PC-3 (cell line): ENCODE measurements at regions not wholly inside any gene's neighbourhood (a gene's known extent, or its start where the extent isn't known, plus 50 kb on each side); places are given as distances from the start of the nearest gene placed in this dataset.

Experiments
- ATAC-seq: fragments of 200-7000 bp; cut with Tn5 transposase; 2 replicates; pipeline ENCODE4 v1.9.1; 2020; ENCODE audit warnings: mild to moderate bottlenecking, moderate library complexity
- BruUV-seq: library from RNA; stranded (reverse); fragments of 400-500 nt; replicated peaks from 2 replicates; lab custom pipeline; 2021; lab: Mats Ljungman, UMichigan
- CTCF ChIA-PET: fragments of 300-600 bp; sonication (Branson Sonifier 250); formaldehyde crosslinking; loops from one replicate; lab custom pipeline; 2022; ENCODE audit warnings: antibody characterized with exemption; lab: Charles Lee
- POLR2A ChIA-PET: fragments of 300-600 bp; sonication (Branson Sonifier 250); formaldehyde crosslinking; loops from one replicate; lab custom pipeline; 2022; ENCODE audit warnings: antibody characterized with exemption; ENCODE audit not compliant: unreplicated experiment; lab: Charles Lee
- DNase-seq: peaks from one replicate; pipeline ENCODE4 v3.0.0-alpha.2; 2015
- H2AFZ ChIP-seq: fragments of 300-600 bp; sonication (generic); 2 replicates; pipeline ENCODE4 v1.6.0; 2016; ENCODE audit warnings: antibody characterized with exemption, low read length
- H3F3A ChIP-seq: fragments of 300-600 bp; sonication (generic); one replicate; pipeline ENCODE4 v1.6.0; 2017; ENCODE audit warnings: antibody characterized with exemption, low read length, control low read depth, mild to moderate bottlenecking; ENCODE audit not compliant: unreplicated experiment
- H3K27ac ChIP-seq: fragments of 300-600 bp; sonication (generic); 2 replicates; pipeline ENCODE4 v1.5.1; 2016; ENCODE audit warnings: mild to moderate bottlenecking, low read length
- H3K27me3 ChIP-seq: fragments of 300-600 bp; sonication (generic); 2 replicates; pipeline ENCODE4 v1.6.1; 2016; ENCODE audit warnings: low read length, mixed read lengths
- H3K36me3 ChIP-seq: fragments of 300-600 bp; sonication (generic); 2 replicates; pipeline ENCODE4 v1.6.1; 2016; ENCODE audit warnings: low read depth, mixed run types, low read length, mixed read lengths
- H3K4me1 ChIP-seq: fragments of 300-600 bp; sonication (generic); 2 replicates; pipeline ENCODE4 v1.5.1; 2016; ENCODE audit warnings: low read length; ENCODE audit not compliant: insufficient read depth
- H3K4me2 ChIP-seq: fragments of 300-600 bp; sonication (generic); 2 replicates; pipeline ENCODE4 v1.6.0; 2016; ENCODE audit warnings: low read length
- H3K4me3 ChIP-seq: fragments of 300-600 bp; sonication (generic); 2 replicates; pipeline ENCODE4 v1.5.1; 2016; ENCODE audit warnings: mild to moderate bottlenecking, low read length, mixed read lengths
- H3K79me2 ChIP-seq: fragments of 300-600 bp; sonication (generic); 2 replicates; pipeline ENCODE4 v1.6.1; 2017; ENCODE audit warnings: low read length, mixed read lengths
- H3K9ac ChIP-seq: fragments of 300-600 bp; sonication (generic); 2 replicates; pipeline ENCODE4 v1.6.0; 2016; ENCODE audit warnings: mild to moderate bottlenecking, low read length
- H3K9me2 ChIP-seq: fragments of 300-600 bp; sonication (generic); replicated peaks from 2 replicates; pipeline ENCODE4 v1.6.1; 2016; ENCODE audit warnings: mixed run types, low read length, mixed read lengths
- H3K9me3 ChIP-seq: fragments of 300-600 bp; sonication (generic); 2 replicates; pipeline ENCODE4 v1.6.1; 2016; ENCODE audit warnings: low read length, mixed read lengths
- H4K20me1 ChIP-seq: fragments of 300-600 bp; sonication (generic); 2 replicates; pipeline ENCODE4 v1.6.1; 2016; ENCODE audit warnings: low read length, mixed read lengths
- EZH2 ChIP-seq: fragments of 300-600 bp; sonication (generic); IDR thresholded peaks from one replicate; pipeline ENCODE4 v1.6.1; 2017; ENCODE audit warnings: antibody characterized with exemption, mild to moderate bottlenecking, low read length; ENCODE audit not compliant: unreplicated experiment
- EZH2phosphoT487 ChIP-seq: fragments of 300-600 bp; sonication (generic); IDR thresholded peaks from 2 replicates; pipeline ENCODE4 v1.6.1; 2018; ENCODE audit warnings: mild to moderate bottlenecking, antibody characterized with exemption, low read length, borderline replicate concordance
- intact Hi-C: fragments of 100-400 bp; cut with micrococcal nuclease; formaldehyde crosslinking; loops from 2 replicates; pipeline ENCODE4 v1.9.0; 2023
- TF ChIP-seq, protein P1 (sequence below): fragments of 300-600 bp; sonication (generic); conservative IDR thresholded peaks from 2 replicates; pipeline ENCODE4 v1.5.1; 2017; ENCODE audit warnings: antibody characterized with exemption, low read depth, mild to moderate bottlenecking, low read length

GRCh38 chr4:156662921-156663320, 308.7 kb downstream of the PDGFC start:
- no peaks in the 10 kb centered on the region for H3K4me1 ChIP-seq
- H3K9me2 ChIP-seq, result no peaks in the 10 kb centered on the region
- ATAC-seq (no peak), DNase-seq (no peak)
- no peaks in the 10 kb centered on the region for H3K27me3 ChIP-seq
- no peaks in the 10 kb centered on the region for H4K20me1 ChIP-seq
- no peaks in the 10 kb centered on the region for H3K79me2 ChIP-seq
- no TSS peak for BruUV-seq
- H3K27ac ChIP-seq, result no peak overlapping the region
- no peaks in the 10 kb centered on the region for H3K9me3 ChIP-seq
- POLR2A ChIA-PET, result no interaction called here
- no peak overlapping the region for H3K4me3 ChIP-seq
- TF ChIP-seq EZH2phosphoT487 (no peak), EZH2 (no peak)
- TF ChIP-seq, protein P1, sequence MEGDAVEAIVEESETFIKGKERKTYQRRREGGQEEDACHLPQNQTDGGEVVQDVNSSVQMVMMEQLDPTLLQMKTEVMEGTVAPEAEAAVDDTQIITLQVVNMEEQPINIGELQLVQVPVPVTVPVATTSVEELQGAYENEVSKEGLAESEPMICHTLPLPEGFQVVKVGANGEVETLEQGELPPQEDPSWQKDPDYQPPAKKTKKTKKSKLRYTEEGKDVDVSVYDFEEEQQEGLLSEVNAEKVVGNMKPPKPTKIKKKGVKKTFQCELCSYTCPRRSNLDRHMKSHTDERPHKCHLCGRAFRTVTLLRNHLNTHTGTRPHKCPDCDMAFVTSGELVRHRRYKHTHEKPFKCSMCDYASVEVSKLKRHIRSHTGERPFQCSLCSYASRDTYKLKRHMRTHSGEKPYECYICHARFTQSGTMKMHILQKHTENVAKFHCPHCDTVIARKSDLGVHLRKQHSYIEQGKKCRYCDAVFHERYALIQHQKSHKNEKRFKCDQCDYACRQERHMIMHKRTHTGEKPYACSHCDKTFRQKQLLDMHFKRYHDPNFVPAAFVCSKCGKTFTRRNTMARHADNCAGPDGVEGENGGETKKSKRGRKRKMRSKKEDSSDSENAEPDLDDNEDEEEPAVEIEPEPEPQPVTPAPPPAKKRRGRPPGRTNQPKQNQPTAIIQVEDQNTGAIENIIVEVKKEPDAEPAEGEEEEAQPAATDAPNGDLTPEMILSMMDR, result no peak
- intact Hi-C loops, result no loop called here
- H3K36me3 ChIP-seq, result no peaks in the 10 kb centered on the region
- CTCF ChIA-PET, result no interaction called here
- H3K9ac ChIP-seq, result no peak overlapping the region
- no peak overlapping the region for H2AFZ ChIP-seq
- no peaks in the 10 kb centered on the region for H3F3A ChIP-seq
- no peak overlapping the region for H3K4me2 ChIP-seq

DNA sequence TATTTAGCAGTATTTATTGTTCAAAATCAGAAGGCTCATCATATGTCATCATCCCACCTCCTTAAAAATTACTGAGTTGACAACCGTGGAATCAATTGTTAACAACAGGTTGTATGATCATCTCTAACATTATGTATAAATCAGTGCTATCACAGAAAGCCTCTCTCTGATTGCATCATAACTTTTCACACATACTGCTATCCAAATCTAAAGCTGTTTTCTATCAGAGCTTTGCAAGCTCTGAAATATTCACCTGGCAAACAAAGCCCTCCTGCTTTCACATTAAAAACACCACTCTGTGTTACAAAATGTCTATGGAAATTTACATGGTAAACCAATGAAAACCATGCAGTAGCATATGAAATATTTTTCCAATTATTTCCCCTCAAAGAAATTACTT, 310.0 kb downstream of the PDGFC start:
- no peaks in the 10 kb centered on the region for H3K9me3 ChIP-seq
- ChIA-PET CTCF (no interaction called here), POLR2A (no interaction called here)
- H4K20me1 ChIP-seq, result no peaks in the 10 kb centered on the region
- H3K4me1 ChIP-seq, result no peaks in the 10 kb centered on the region
- no peaks in the 10 kb centered on the region for H3K79me2 ChIP-seq
- H3K4me2 ChIP-seq, result no peak overlapping the region
- H3F3A ChIP-seq, result no peaks in the 10 kb centered on the region
- H3K9me2 ChIP-seq, result no peaks in the 10 kb centered on the region
- H3K27ac ChIP-seq, result no peak overlapping the region
- no TSS peak for BruUV-seq
- intact Hi-C loops, result no loop called here
- no peaks in the 10 kb centered on the region for H3K27me3 ChIP-seq
- no peak for DNase-seq
- no peak overlapping the region for H2AFZ ChIP-seq
- no peak overlapping the region for H3K4me3 ChIP-seq
- H3K36me3 ChIP-seq, result no peaks in the 10 kb centered on the region
- no peak overlapping the region for H3K9ac ChIP-seq
- ATAC-seq, result no peak
- TF ChIP-seq EZH2 (no peak), EZH2phosphoT487 (no peak)
- TF ChIP-seq, protein P1, result no peak

DNA sequence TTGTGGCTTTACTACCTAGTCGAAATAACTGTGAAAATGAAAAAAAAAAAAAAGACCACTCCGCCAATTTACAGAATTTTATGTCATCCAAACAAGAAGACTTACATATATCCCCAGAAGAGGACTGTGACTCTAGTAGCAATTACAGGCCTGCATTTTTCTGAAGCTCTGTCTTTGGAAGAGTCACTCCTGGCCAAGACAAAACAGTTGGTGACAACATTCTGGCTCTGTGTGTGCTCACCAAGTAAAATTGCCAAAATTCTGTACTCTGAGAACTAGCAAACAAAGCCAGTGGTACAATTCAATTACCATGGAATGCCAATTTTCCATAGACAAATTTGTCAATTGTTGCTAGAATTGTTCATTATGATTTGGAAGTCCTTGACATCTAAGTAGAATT, 311.1 kb downstream of the PDGFC start:
- Histone ChIP-seq H2AFZ (no peak overlapping the region), H3K9ac (no peak overlapping the region), H3K4me2 (no peak overlapping the region), H3K9me2 (no peaks in the 10 kb centered on the region), H3K36me3 (no peaks in the 10 kb centered on the region), H3F3A (no peaks in the 10 kb centered on the region), H4K20me1 (no peaks in the 10 kb centered on the region), H3K79me2 (no peaks in the 10 kb centered on the region), H3K4me1 (no peaks in the 10 kb centered on the region), H3K4me3 (no peak overlapping the region), H3K9me3 (no peaks in the 10 kb centered on the region), H3K27ac (no peak overlapping the region), H3K27me3 (no peaks in the 10 kb centered on the region)
- no peak for ATAC-seq
- TF ChIP-seq EZH2 (no peak), EZH2phosphoT487 (no peak)
- TF ChIP-seq, protein P1, result no peak
- CTCF ChIA-PET, result no interaction called here
- BruUV-seq, result no TSS peak
- DNase-seq, result no peak
- POLR2A ChIA-PET, result no interaction called here
- intact Hi-C loops, result no loop called here
